ENCODE measurements at regions not wholly inside any gene's neighbourhood (a gene's known extent, or its start where the extent isn't known, plus 50 kb on each side); places are given as distances from the start of the nearest gene placed in this dataset.

- TF ChIP-seq CTCF (IDR thresholded peaks at IDR 0.05; ENCODE audit: extremely low read depth, missing control alignments) = no peak
- no peak for DNase-seq (ENCODE audit: low spot score)
Observed at GRCh38 chr9:19662213-19662612, 126.6 kb downstream of the SLC24A2 start.

- DNase-seq (ENCODE audit: low spot score) = no peak
Observed at GRCh38 chr9:19660019-19660418, 128.8 kb downstream of the SLC24A2 start.

GRCh38 chr9:19656704-19657103 is 132.1 kb downstream of the SLC24A2 start:
- TF ChIP-seq CTCF (IDR thresholded peaks at IDR 0.05; ENCODE audit: extremely low read depth, missing control alignments) = no peak
- DNase-seq (ENCODE audit: low spot score) = no peak

More at GRCh38 chr9:19660019-19660418, 128.8 kb downstream of the SLC24A2 start:
- TF ChIP-seq CTCF (IDR thresholded peaks at IDR 0.05; ENCODE audit: extremely low read depth, missing control alignments) = no peak

- no peak for DNase-seq (ENCODE audit: low spot score)
- no peak for TF ChIP-seq CTCF (IDR thresholded peaks at IDR 0.05; ENCODE audit: extremely low read depth, missing control alignments)
Observed at GRCh38 chr9:19651681-19652080, 137.2 kb downstream of the SLC24A2 start.

- TF ChIP-seq CTCF (IDR thresholded peaks at IDR 0.05; ENCODE audit: extremely low read depth, missing control alignments) = no peak
- DNase-seq (ENCODE audit: low spot score) = no peak
Observed at GRCh38 chr9:19650312-19650711, 138.5 kb downstream of the SLC24A2 start.

- no peak for DNase-seq (ENCODE audit: low spot score)
- TF ChIP-seq CTCF (IDR thresholded peaks at IDR 0.05; ENCODE audit: extremely low read depth, missing control alignments) = no peak
Observed at GRCh38 chr9:19649336-19650041, 139.3 kb downstream of the SLC24A2 start.

GRCh38 chr9:19648672-19649071 is 140.2 kb downstream of the SLC24A2 start:
- TF ChIP-seq CTCF (IDR thresholded peaks at IDR 0.05; ENCODE audit: extremely low read depth, missing control alignments) = no peak
- no peak for DNase-seq (ENCODE audit: low spot score)
